Caco-2 (cell line): ENCODE measurements at regions not wholly inside any gene's neighbourhood (a gene's known extent, or its start where the extent isn't known, plus 50 kb on each side); places are given as distances from the start of the nearest gene placed in this dataset.

Experiments used
- BruUV-seq: library from RNA; stranded (reverse); fragments of 400-500 nt; replicated peaks from 2 replicates; lab custom pipeline; 2021; lab: Mats Ljungman, UMichigan
- CTCF ChIA-PET: fragments of 300-600 bp; sonication (Branson Sonifier 250); formaldehyde crosslinking; loops from one replicate; lab custom pipeline; 2022; ENCODE audit warnings: antibody characterized with exemption; lab: Charles Lee
- POLR2A ChIA-PET: fragments of 300-600 bp; sonication (Branson Sonifier 250); formaldehyde crosslinking; loops from one replicate; lab custom pipeline; 2022; ENCODE audit warnings: antibody characterized with exemption; lab: Charles Lee
- DNase-seq, 2 experiments: peaks; one replicate each; pipeline versions ENCODE4 v3.0.0 to v3.0.0-alpha.2; 2020 to 2022
- H3K27me3 ChIP-seq: replicated peaks from 2 replicates; pipeline ENCODE4 v1.6.0; 2011; ENCODE audit warnings: low read length; ENCODE audit not compliant: control insufficient read depth, insufficient read depth
- H3K36me3 ChIP-seq: 2 replicates; pipeline ENCODE4 v1.5.1; 2011; ENCODE audit warnings: low read length; ENCODE audit not compliant: control insufficient read depth, insufficient read depth
- H3K4me1 ChIP-seq: fragments of 250-450 bp; sonication (Bioruptor Pico); 2 replicates; pipeline ENCODE4 v1.5.1; 2020; ENCODE audit warnings: mild to moderate bottlenecking
- H3K4me3 ChIP-seq: 2 replicates; pipeline ENCODE4 v1.5.1; 2011; ENCODE audit warnings: low read depth, mild to moderate bottlenecking, control low read depth, low read length
- H3K9me3 ChIP-seq: fragments of 250-450 bp; sonication (Bioruptor Pico); 2 replicates; pipeline ENCODE4 v1.5.1; 2020; ENCODE audit warnings: mild to moderate bottlenecking, moderate library complexity
- H3K27ac Mint-ChIP-seq: one replicate; pipeline ENCODE4 v1.8.0; 2022; ENCODE audit warnings: mixed read lengths; ENCODE audit not compliant: unreplicated experiment
- H3K27me3 Mint-ChIP-seq: one replicate; pipeline ENCODE4 v1.8.0; 2022; ENCODE audit warnings: mixed read lengths; ENCODE audit not compliant: insufficient read depth, unreplicated experiment
- H3K36me3 Mint-ChIP-seq: one replicate; pipeline ENCODE4 v1.8.0; 2022; ENCODE audit warnings: mild to moderate bottlenecking, mixed read lengths; ENCODE audit not compliant: insufficient read depth, unreplicated experiment
- H3K4me1 Mint-ChIP-seq: one replicate; pipeline ENCODE4 v1.8.0; 2022; ENCODE audit warnings: low read depth, mixed read lengths; ENCODE audit not compliant: unreplicated experiment
- H3K4me3 Mint-ChIP-seq: one replicate; pipeline ENCODE4 v1.8.0; 2022; ENCODE audit warnings: mild to moderate bottlenecking, moderate library complexity, mixed read lengths; ENCODE audit not compliant: unreplicated experiment
- H3K9me3 Mint-ChIP-seq: one replicate; pipeline ENCODE4 v1.8.0; 2022; ENCODE audit warnings: mixed read lengths; ENCODE audit not compliant: unreplicated experiment
- CTCF ChIP-seq, 2 experiments: fragments of 200-600 bp in 1 of 2; IDR thresholded peaks; 1 replicate in 1 of 2; 2 replicates in 1 of 2; pipeline versions ENCODE4 v1.5.1 to v1.8.0; 2011 to 2022; ENCODE audit warnings: antibody characterized with exemption in 1 of 2, control low read depth in 1 of 2, inconsistent platforms in 1 of 2, low read depth in 1 of 2, low read length in 1 of 2, mild to moderate bottlenecking in 1 of 2, moderate library complexity in 1 of 2; ENCODE audit not compliant: insufficient read depth in 1 of 2, severe bottlenecking in 1 of 2, unreplicated experiment in 1 of 2
- intact Hi-C: fragments of 100-400 bp; cut with micrococcal nuclease; formaldehyde crosslinking; loops from one replicate; pipeline ENCODE4 v1.10.0; 2022; ENCODE audit not compliant: unreplicated experiment

DNA sequence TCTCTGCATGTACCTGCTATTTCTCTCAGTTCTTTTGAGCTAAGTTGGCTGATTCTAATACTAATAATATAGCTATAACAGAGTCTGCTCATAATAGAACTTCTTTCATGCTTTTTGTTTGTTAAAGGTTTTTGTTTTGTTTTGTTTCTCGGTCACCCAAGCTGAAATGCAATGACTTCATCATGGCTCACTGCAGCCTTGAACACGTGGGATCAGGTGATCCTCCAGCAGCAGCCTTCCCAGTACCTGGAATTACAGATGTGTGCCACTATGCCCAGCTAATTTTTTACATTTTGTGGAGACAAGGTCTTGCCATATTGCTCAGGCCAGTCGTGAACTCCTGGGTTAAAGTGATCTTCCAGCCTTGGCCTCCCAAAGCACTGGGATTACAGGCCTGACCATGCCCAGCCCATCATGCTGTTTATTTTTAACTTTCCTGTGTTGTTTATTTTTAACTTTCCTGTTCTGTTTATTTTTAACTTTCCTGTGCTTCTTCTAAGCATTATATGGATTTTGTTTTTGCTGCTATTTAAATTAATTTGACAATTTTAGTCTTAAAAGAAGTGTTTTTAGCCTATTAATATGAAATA lies 763.8 kb upstream of the CDH7 start:
- Mint-ChIP-seq H3K4me1 (no peaks in the 10 kb centered on the region), H3K4me3 (no peak overlapping the region), H3K9me3 (no peaks in the 10 kb centered on the region), H3K27me3 (no peaks in the 10 kb centered on the region), H3K36me3 (no peaks in the 10 kb centered on the region), H3K27ac (no peak overlapping the region)
- H3K36me3 ChIP-seq = no peaks in the 10 kb centered on the region
- intact Hi-C loops = no loop called here
- H3K4me1 ChIP-seq = no peaks in the 10 kb centered on the region
- H3K27me3 ChIP-seq = no peaks in the 10 kb centered on the region
- no TSS peak for BruUV-seq
- ChIA-PET CTCF (no interaction called here), POLR2A (no interaction called here)
- no peak for DNase-seq
- no peaks in the 10 kb centered on the region for H3K9me3 ChIP-seq
- TF ChIP-seq CTCF (IDR thresholded peaks at IDR 0.05; ENCODE audit: insufficient read depth in 1 of 2, low read depth in 1 of 2, low read length in 1 of 2, severe bottlenecking in 1 of 2, unreplicated experiment in 1 of 2) = no peak
- H3K4me3 ChIP-seq = no peak overlapping the region

DNA sequence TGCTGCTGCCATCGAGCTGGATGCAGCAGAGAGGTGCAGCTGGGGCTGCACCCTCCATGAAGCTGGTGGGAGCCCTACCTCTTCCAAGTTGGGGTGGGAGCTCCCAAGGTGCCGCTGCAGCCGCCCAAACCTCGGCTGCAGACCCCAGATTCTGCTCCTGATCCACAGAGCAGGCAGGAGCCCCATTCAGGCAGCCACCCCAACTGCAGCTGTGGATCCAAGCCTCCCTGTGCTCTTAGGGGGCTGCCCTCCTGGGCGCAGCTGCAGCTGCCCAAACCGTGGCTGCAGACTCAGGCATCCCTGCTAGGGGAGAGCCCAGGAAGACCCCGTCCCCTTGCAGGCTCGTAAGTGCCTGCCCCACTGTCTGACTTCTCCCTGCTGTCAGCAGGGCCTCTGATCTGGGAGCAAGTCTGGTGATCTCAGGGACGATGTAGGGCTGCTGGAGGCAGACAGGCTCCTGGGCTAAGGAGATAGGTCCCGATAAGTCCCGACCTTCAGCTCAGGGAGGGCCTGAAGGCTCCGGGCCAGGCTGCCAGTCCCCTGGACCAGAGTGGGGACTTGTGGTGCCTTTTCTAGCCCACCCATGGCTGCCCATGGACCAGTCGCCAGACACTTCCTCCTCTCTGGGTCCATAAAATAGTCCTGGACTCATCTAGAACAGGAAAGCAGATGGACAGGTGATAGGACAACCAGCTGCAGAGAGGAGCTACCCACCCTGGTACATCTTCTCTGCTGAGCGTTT lies 767.1 kb upstream of the CDH7 start:
- intact Hi-C loops = no loop called here
- Mint-ChIP-seq H3K4me1 (no peaks in the 10 kb centered on the region), H3K27ac (no peak overlapping the region), H3K9me3 (no peaks in the 10 kb centered on the region), H3K27me3 (no peaks in the 10 kb centered on the region), H3K4me3 (no peak overlapping the region), H3K36me3 (no peaks in the 10 kb centered on the region)
- CTCF ChIA-PET = no interaction called here
- no peak for TF ChIP-seq CTCF (IDR thresholded peaks at IDR 0.05; ENCODE audit: insufficient read depth in 1 of 2, low read depth in 1 of 2, low read length in 1 of 2, severe bottlenecking in 1 of 2, unreplicated experiment in 1 of 2)
- Histone ChIP-seq H3K36me3 (no peaks in the 10 kb centered on the region), H3K4me3 (no peak overlapping the region), H3K9me3 (no peaks in the 10 kb centered on the region), H3K27me3 (no peaks in the 10 kb centered on the region), H3K4me1 (no peaks in the 10 kb centered on the region)
- POLR2A ChIA-PET = no interaction called here
- DNase-seq = no peak
- no TSS peak for BruUV-seq

GRCh38 chr18:64982414-64983055 lies 768.3 kb upstream of the CDH7 start:
- no peak for TF ChIP-seq CTCF (IDR thresholded peaks at IDR 0.05; ENCODE audit: insufficient read depth in 1 of 2, low read depth in 1 of 2, low read length in 1 of 2, severe bottlenecking in 1 of 2, unreplicated experiment in 1 of 2)
- Histone ChIP-seq H3K9me3 (no peaks in the 10 kb centered on the region), H3K36me3 (no peaks in the 10 kb centered on the region), H3K27me3 (no peaks in the 10 kb centered on the region), H3K4me3 (no peak overlapping the region), H3K4me1 (no peaks in the 10 kb centered on the region)
- BruUV-seq = no TSS peak
- intact Hi-C loops = no loop called here
- Mint-ChIP-seq H3K9me3 (no peaks in the 10 kb centered on the region), H3K27ac (no peak overlapping the region), H3K27me3 (no peaks in the 10 kb centered on the region), H3K36me3 (no peaks in the 10 kb centered on the region), H3K4me1 (no peaks in the 10 kb centered on the region), H3K4me3 (no peak overlapping the region)
- POLR2A ChIA-PET = no interaction called here
- DNase-seq = no peak
- CTCF ChIA-PET = no interaction called here
